ENCODE measurements at regions not wholly inside any gene's neighbourhood (a gene's known extent, or its start where the extent isn't known, plus 50 kb on each side); places are given as distances from the start of the nearest gene placed in this dataset.

- in situ Hi-C loops (cut with HindIII; ENCODE audit: extremely low pct_ligation_motif_present, low pct_unique_long_range_greater_than_20kb) = loop anchor here (25.0 kb wide), 1 partner anchor 1054 kb away; no protein-coding TSS in a partner anchor
- 0% methylated on average over 2 of the region's 2 CpGs for WGBS (ENCODE audit: low lambda C conversion rate)
- no peak for FAIRE-seq
Measured at GRCh38 chr1:90107990-90108389, 113.1 kb downstream of the ZNF326 start.

More at GRCh38 chr1:90107990-90108389, 113.1 kb downstream of the ZNF326 start:
- ChIA-PET POLR2A (no interaction called here), CTCF (ENCODE audit: low intra/inter-chr PET ratio, low total read pairs) (no interaction called here)
- peaks cover 0 to 6% of the 10 kb centered on the region in 2 experiments; a peak in 4 of 5 replicates for H3K27me3 ChIP-seq (ENCODE audit: control insufficient read depth in 1 of 2, insufficient read depth in 2 of 2, low read length in 2 of 2)
- H3K36me3 ChIP-seq (replicated peaks in 1 of 2; ENCODE audit: control insufficient read depth in 1 of 2, insufficient read depth in 2 of 2, low read length in 2 of 2) = no peaks in the 10 kb centered on the region
- H3K79me2 ChIP-seq (ENCODE audit: insufficient read depth, low read length) = no peaks in the 10 kb centered on the region
- TF ChIP-seq ZBTB46 (CRISPR knock-in tag; IDR thresholded peaks at IDR 0.05; ENCODE audit: borderline replicate concordance) = no peak
- no peak for TF ChIP-seq ZMYM3 (CRISPR knock-in tag; IDR thresholded peaks at IDR 0.05)
- no peak for TF ChIP-seq ZNF441 (CRISPR knock-in tag; IDR thresholded peaks at IDR 0.05; ENCODE audit: borderline replicate concordance)
- TF ChIP-seq THYN1 (CRISPR knock-in tag; IDR thresholded peaks at IDR 0.05; ENCODE audit: borderline replicate concordance, low read depth) = no peak
- no peak for TF ChIP-seq GLI4 (CRISPR knock-in tag; IDR thresholded peaks at IDR 0.05; ENCODE audit: borderline replicate concordance)
- no peak for TF ChIP-seq RFXAP (CRISPR knock-in tag; IDR thresholded peaks at IDR 0.05; ENCODE audit: borderline replicate concordance)
- no peak for TF ChIP-seq ZGPAT (CRISPR knock-in tag; IDR thresholded peaks at IDR 0.05)
- TF ChIP-seq, protein P1, sequence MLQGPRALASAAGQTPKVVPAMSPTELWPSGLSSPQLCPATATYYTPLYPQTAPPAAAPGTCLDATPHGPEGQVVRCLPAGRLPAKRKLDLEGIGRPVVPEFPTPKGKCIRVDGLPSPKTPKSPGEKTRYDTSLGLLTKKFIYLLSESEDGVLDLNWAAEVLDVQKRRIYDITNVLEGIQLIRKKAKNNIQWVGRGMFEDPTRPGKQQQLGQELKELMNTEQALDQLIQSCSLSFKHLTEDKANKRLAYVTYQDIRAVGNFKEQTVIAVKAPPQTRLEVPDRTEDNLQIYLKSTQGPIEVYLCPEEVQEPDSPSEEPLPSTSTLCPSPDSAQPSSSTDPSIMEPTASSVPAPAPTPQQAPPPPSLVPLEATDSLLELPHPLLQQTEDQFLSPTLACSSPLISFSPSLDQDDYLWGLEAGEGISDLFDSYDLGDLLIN (CRISPR knock-in tag; IDR thresholded peaks at IDR 0.05; ENCODE audit: borderline replicate concordance) = no peak
- no peak overlapping the region for H3K4me2 ChIP-seq (ENCODE audit: low read depth, low read length)
- intact Hi-C loops (cut with micrococcal nuclease; ENCODE audit: unreplicated experiment) = no loop called here
- BruUV-seq (replicated peaks) = no TSS peak
- H2AFZ ChIP-seq (ENCODE audit: low read length) = no peak overlapping the region
- ATAC-seq = no peak
- H3K4me1 ChIP-seq (ENCODE audit: insufficient read depth, low read length) = no peaks in the 10 kb centered on the region
- no peak for DNase-seq (ENCODE audit: low spot score)
- no peak overlapping the region for H3K4me3 ChIP-seq (replicated peaks in 1 of 3; ENCODE audit: insufficient read depth in 1 of 3, low read depth in 2 of 3, low read length in 3 of 3)
- H4K20me1 ChIP-seq (ENCODE audit: insufficient read depth, low read length) = no peaks in the 10 kb centered on the region
- H3K9ac ChIP-seq (ENCODE audit: insufficient read depth, low read depth, low read length) = no peak overlapping the region
- no peaks in the 10 kb centered on the region for H3K9me3 ChIP-seq (ENCODE audit: low read length)
- no peak overlapping the region for H3K27ac ChIP-seq (ENCODE audit: extremely low read length, insufficient read depth, low read length)

Data from HepG2 (cell line).